Activated naive CD4-positive, alpha-beta T cell treated with anti-CD3 and anti-CD28 coated beads, Interleukin-2, amount 50 U/mL, for 72 hours (primary cell): ENCODE measurements at regions not wholly inside any gene's neighbourhood (a gene's known extent, or its start where the extent isn't known, plus 50 kb on each side); places are given as distances from the start of the nearest gene placed in this dataset.

Experiments used
- ATAC-seq, 2 donors: fragments of 150-1000 bp; cut with Tn5 transposase; 2 replicates each; pipeline ENCODE4 v1.10.0; 2021; ENCODE audit warnings: mild to moderate bottlenecking in 2 of 2, moderate library complexity in 2 of 2
- DNase-seq, 2 donors: peaks; one replicate each; pipeline ENCODE4 v3.0.0; 2021 to 2022; ENCODE audit warnings: low spot score in 2 of 2
- H3K27ac Mint-ChIP-seq, 2 donors: one replicate each; pipeline ENCODE4 v1.8.0; 2022; ENCODE audit warnings: mild to moderate bottlenecking in 2 of 2, mixed read lengths in 2 of 2
- H3K36me3 Mint-ChIP-seq, 2 donors: one replicate each; pipeline ENCODE4 v1.8.0; 2022; ENCODE audit warnings: mixed read lengths in 2 of 2
- H3K9me3 Mint-ChIP-seq, 2 donors: one replicate each; pipeline ENCODE4 v1.8.0; 2022; ENCODE audit warnings: mixed read lengths in 2 of 2

- Mint-ChIP-seq H3K9me3 (peaks cover 9 to 10% of the 10 kb centered on the region in 2 donors), H3K27ac (no peak overlapping the region), H3K36me3 (peaks cover 0 to 5% of the 10 kb centered on the region in 2 donors)
- ATAC-seq (no peak), DNase-seq (no peak)
Observed at GRCh38 chr6:115832186-115832585, 228.5 kb downstream of the FRK start.

GRCh38 chr6:115830895-115831294 is 229.8 kb downstream of the FRK start:
- H3K9me3 Mint-ChIP-seq = peaks cover 6 to 7% of the 10 kb centered on the region in 2 donors
- peaks cover 0 to 2% of the 10 kb centered on the region in 2 donors for H3K36me3 Mint-ChIP-seq
- no peak overlapping the region for H3K27ac Mint-ChIP-seq
- DNase-seq = no peak
- no peak for ATAC-seq

GRCh38 chr6:115821798-115822197 is 238.9 kb downstream of the FRK start:
- Mint-ChIP-seq H3K27ac (no peak overlapping the region), H3K36me3 (peaks cover 0 to 6% of the 10 kb centered on the region in 2 donors), H3K9me3 (peaks cover 12 to 19% of the 10 kb centered on the region in 2 donors)
- DNase-seq = no peak
- ATAC-seq = no peak

GRCh38 chr6:115819506-115819905 is 241.2 kb downstream of the FRK start:
- Mint-ChIP-seq H3K36me3 (peaks cover 0 to 6% of the 10 kb centered on the region in 2 donors), H3K9me3 (peaks cover 12 to 19% of the 10 kb centered on the region in 2 donors), H3K27ac (no peak overlapping the region)
- DNase-seq (no peak), ATAC-seq (no peak)

GRCh38 chr6:115817161-115817560 is 243.5 kb downstream of the FRK start:
- peaks cover 0 to 6% of the 10 kb centered on the region in 2 donors for H3K36me3 Mint-ChIP-seq
- H3K27ac Mint-ChIP-seq = no peak overlapping the region
- DNase-seq (no peak), ATAC-seq (no peak)
- H3K9me3 Mint-ChIP-seq = peaks cover 12 to 19% of the 10 kb centered on the region in 2 donors

- no peak overlapping the region for H3K27ac Mint-ChIP-seq
- peaks cover 12 to 18% of the 10 kb centered on the region in 2 donors for H3K9me3 Mint-ChIP-seq
- no peak for DNase-seq
- H3K36me3 Mint-ChIP-seq = peaks cover 0 to 6% of the 10 kb centered on the region in 2 donors
- no peak for ATAC-seq
Observed at GRCh38 chr6:115814907-115815306, 245.8 kb downstream of the FRK start.

GRCh38 chr6:115811541-115811940 is 249.2 kb downstream of the FRK start:
- no peaks in the 10 kb centered on the region for H3K9me3 Mint-ChIP-seq
- DNase-seq (no peak), ATAC-seq (no peak)
- no peak overlapping the region for H3K27ac Mint-ChIP-seq
- H3K36me3 Mint-ChIP-seq = no peaks in the 10 kb centered on the region

- no peak for ATAC-seq
- no peak overlapping the region for H3K27ac Mint-ChIP-seq
- no peaks in the 10 kb centered on the region for H3K36me3 Mint-ChIP-seq
Observed at GRCh38 chr6:115798229-115798628, 262.5 kb downstream of the FRK start.

GRCh38 chr6:115796829-115797228 is 263.9 kb downstream of the FRK start:
- H3K36me3 Mint-ChIP-seq = no peaks in the 10 kb centered on the region

More at GRCh38 chr6:115798229-115798628, 262.5 kb downstream of the FRK start:
- peaks cover 0 to 3% of the 10 kb centered on the region in 2 donors for H3K9me3 Mint-ChIP-seq
- DNase-seq = no peak

GRCh38 chr6:115796061-115796460 is 264.6 kb downstream of the FRK start:
- no peak for ATAC-seq
- H3K36me3 Mint-ChIP-seq = no peaks in the 10 kb centered on the region
- DNase-seq = no peak

More at GRCh38 chr6:115796829-115797228, 263.9 kb downstream of the FRK start:
- ATAC-seq (no peak), DNase-seq (no peak)
- Mint-ChIP-seq H3K27ac (no peak overlapping the region), H3K9me3 (peaks cover 0 to 3% of the 10 kb centered on the region in 2 donors)

GRCh38 chr6:115783402-115784061 is 277.2 kb downstream of the FRK start:
- DNase-seq = no peak
- H3K9me3 Mint-ChIP-seq = peaks cover 3 to 9% of the 10 kb centered on the region in 2 donors
- no peak for ATAC-seq
- H3K27ac Mint-ChIP-seq = no peak overlapping the region
- H3K36me3 Mint-ChIP-seq = no peaks in the 10 kb centered on the region

More at GRCh38 chr6:115796061-115796460, 264.6 kb downstream of the FRK start:
- no peak overlapping the region for H3K27ac Mint-ChIP-seq
- peaks cover 0 to 3% of the 10 kb centered on the region in 2 donors for H3K9me3 Mint-ChIP-seq

GRCh38 chr6:115782612-115783011 is 278.1 kb downstream of the FRK start:
- Mint-ChIP-seq H3K27ac (no peak overlapping the region), H3K9me3 (peaks cover 3 to 5% of the 10 kb centered on the region in 2 donors), H3K36me3 (no peaks in the 10 kb centered on the region)
- DNase-seq (no peak), ATAC-seq (no peak)

- no peaks in the 10 kb centered on the region for H3K9me3 Mint-ChIP-seq
- DNase-seq = no peak
- H3K27ac Mint-ChIP-seq = no peak overlapping the region
- no peak for ATAC-seq
- H3K36me3 Mint-ChIP-seq = no peaks in the 10 kb centered on the region
Observed at GRCh38 chr6:115773741-115774140, 286.9 kb downstream of the FRK start.

GRCh38 chr6:115770851-115771250 is 289.8 kb downstream of the FRK start:
- ATAC-seq = no peak
- H3K36me3 Mint-ChIP-seq = no peaks in the 10 kb centered on the region
- no peak for DNase-seq
- no peaks in the 10 kb centered on the region for H3K9me3 Mint-ChIP-seq
- H3K27ac Mint-ChIP-seq = no peak overlapping the region

- Mint-ChIP-seq H3K36me3 (no peaks in the 10 kb centered on the region), H3K27ac (no peak overlapping the region), H3K9me3 (no peaks in the 10 kb centered on the region)
- no peak for DNase-seq
- no peak for ATAC-seq
Observed at GRCh38 chr6:115768500-115768899, 292.2 kb downstream of the FRK start.

- Mint-ChIP-seq H3K36me3 (no peaks in the 10 kb centered on the region), H3K9me3 (peaks cover 0 to 2% of the 10 kb centered on the region in 2 donors), H3K27ac (no peak overlapping the region)
- DNase-seq (no peak), ATAC-seq (no peak)
Observed at GRCh38 chr6:115767931-115768330, 292.8 kb downstream of the FRK start.

- H3K9me3 Mint-ChIP-seq = peaks cover 0 to 3% of the 10 kb centered on the region in 2 donors
Observed at GRCh38 chr6:115766745-115767462, 293.8 kb downstream of the FRK start.

GRCh38 chr6:115765966-115766365 is 294.7 kb downstream of the FRK start:
- Mint-ChIP-seq H3K27ac (no peak overlapping the region), H3K9me3 (peaks cover 0 to 3% of the 10 kb centered on the region in 2 donors), H3K36me3 (no peaks in the 10 kb centered on the region)
- DNase-seq (no peak), ATAC-seq (no peak)

More at GRCh38 chr6:115766745-115767462, 293.8 kb downstream of the FRK start:
- no peak for DNase-seq
- ATAC-seq = no peak
- no peak overlapping the region for H3K27ac Mint-ChIP-seq
- no peaks in the 10 kb centered on the region for H3K36me3 Mint-ChIP-seq
